Dermis blood vessel endothelial cell (primary cell): ENCODE measurements at regions not wholly inside any gene's neighbourhood (a gene's known extent, or its start where the extent isn't known, plus 50 kb on each side); places are given as distances from the start of the nearest gene placed in this dataset.
"Not testable (repeated sequence)": the region's sequence is repeated elsewhere in the genome, so short reads cannot be mapped to it uniquely, and the experiment has no call there.

Experiments
- DNase-seq: peaks from one replicate; pipeline ENCODE4 v3.0.0; 2010

DNA sequence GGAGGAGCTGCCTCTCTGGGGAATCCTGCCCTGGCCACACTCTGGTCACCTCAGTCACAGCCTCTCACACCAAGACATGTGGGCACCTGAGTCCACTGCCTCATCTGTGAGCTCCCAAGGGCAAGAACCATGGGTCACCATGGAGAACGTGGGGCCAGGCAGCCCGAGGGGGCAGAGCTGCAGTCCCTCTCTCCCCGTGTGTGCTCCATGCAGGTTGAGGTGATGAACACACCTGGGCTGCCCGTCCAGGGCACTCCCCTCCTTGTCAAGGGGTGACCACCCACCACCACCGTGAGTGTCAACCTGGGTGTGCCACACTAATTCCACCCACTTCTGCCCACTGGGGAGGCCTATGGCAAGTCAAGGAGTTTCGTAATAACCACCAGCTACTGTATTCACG lies 159.6 kb upstream of the RAB6C start:
- no peak for DNase-seq

DNA sequence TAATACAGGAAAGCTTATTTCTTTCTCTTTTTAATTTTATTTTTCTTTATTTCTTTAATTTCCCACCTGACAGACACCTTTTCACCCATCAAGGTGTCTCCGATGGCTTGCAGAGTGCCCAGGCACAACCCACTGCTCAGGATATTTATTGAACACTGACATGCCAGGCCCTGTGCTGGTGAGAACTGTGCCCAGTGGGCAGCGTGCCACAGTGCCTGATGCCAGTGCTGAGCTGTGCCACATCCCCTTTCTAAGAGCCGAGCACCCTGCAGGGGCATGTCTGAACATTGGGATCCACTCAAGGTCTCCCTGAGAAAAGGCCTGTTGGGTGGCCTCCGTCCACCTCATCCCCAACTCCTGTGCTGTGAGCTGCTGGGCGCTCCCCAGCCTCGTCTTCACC lies 158.6 kb upstream of the RAB6C start:
- DNase-seq = no peak

DNA sequence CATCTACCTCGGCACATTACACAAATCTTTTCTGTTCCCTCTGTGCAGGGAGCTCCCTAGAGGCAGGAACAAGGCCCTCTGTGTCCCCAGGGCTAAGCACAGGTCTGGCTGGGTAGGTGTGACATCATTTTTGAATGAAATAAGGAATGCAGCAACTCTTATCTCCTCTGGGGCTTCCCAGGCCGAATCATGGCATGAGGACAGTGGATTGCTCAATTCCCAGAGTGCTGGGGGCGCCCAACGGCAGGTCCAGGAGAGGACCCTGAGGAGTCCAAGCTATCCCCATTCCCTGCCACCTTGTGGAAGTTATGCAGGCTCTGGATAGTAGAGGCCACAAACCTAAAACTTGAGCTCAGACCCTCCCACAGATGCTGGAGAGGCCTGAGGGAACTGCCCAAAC lies 158.0 kb upstream of the RAB6C start:
- DNase-seq = no peak

DNA sequence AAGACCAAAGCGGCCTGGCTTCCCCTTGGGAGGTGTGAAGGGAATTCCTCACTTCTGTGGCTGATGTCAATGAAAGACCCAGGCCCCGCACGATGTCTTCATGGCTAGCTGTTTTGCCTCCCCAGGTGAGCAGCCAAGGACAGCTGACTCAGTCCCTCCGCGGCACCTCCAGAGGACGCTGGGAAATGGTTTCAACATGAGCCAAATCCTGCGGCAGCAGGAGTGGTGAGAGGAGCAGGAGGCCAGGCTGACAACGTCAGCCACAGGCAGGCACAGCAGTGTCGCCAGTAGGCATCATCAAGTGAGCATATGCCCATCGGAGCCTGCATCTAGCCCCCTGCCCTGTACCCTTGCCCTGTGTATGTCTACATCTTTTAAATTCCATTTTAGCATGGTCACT lies 156.4 kb upstream of the RAB6C start:
- no peak for DNase-seq

DNA sequence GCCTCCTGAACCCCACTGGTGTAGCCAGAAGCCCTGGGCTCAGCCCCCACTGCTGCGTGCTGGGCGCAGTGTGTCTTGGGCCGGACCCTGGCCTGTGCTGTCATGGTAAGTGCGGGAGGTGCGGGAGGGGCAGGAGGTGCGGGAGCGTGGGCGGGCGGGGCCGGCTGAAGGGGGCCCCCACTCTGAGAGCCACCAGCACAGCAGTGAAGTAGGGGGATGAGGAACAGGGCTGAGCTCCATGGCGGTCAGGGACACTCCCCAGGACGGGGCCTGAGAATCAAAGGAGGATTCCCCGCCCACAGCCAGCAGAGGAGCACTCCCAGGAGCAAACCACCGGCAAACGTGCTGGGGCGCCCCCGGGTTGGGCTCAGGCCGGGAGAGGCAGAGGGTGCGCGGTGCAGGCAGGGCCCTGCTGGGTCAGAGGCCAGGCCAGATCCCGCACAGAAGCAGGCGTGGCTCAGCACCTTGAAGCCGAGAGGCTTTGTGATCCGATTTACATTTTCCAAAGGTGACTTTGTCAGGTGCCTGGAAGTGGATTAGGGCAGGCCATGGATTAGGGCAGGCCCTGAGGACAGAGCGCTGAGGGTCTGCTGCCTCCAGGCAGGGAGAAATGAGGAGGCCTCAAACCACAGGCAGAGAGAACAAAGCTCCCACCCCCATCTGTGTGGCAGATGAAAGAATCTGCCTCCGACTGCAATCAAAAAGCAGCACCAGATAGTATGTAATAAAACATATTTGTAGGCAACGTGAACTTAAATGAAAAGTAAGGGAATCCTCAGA lies 152.0 kb upstream of the RAB6C start:
- no peak for DNase-seq

DNA sequence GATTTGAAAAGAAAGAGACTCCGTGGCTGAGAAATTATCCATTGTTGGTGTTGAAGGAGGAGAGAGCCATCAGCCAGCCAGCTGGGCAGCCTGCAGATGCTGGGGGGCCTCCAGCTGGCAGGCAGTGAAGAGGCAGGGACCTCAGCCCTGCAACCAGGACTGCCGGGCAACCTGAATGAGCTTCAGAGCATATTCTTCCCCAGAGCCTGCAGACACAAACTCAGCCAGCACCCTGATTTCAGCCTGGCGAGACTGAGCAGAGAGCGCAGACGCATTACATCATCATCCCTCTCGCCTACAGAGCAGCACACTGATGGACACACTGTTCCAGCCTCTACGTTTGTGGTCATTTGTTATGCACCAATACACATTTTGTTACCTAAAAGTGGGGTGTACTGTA lies 150.7 kb upstream of the RAB6C start:
- no peak for DNase-seq

DNA sequence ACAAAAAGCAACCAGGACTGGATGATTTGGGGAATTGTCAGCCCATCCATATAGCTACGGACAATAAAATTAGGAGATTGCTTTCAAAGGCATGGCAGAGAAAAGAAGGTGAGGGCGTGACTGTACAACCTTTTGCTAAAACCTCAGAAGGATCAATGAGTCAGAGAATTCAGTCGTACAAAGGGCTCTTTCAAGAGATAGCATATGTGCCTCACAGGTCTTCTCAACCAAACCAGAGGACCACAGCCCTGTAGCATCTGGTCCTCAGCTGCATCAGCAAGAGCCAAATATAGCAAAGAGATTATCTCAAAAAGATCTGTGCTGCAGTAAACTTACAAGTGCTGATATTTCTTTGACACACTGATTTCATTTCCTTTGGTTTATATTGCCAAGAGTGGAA lies 149.9 kb upstream of the RAB6C start:
- DNase-seq = no peak

DNA sequence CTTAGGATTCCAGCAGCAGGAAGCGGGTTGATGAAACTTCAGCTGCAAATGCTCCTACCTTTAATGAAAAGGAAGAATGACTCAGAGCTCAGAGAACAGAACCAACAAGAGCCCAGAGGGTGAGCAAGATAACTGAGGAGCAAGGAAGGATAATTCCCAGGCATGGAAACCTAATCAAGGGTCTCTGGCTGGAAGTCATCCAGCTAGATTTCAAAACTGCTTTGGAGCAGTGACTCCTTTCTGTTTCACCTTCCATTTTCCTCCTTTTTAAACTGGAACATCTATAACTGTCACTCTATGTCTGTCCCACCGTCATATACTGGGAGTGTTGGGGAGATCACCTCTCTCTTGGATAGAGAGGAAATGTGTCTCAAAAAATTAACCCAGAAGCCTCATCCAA lies 148.4 kb upstream of the RAB6C start:
- no peak for DNase-seq

DNA sequence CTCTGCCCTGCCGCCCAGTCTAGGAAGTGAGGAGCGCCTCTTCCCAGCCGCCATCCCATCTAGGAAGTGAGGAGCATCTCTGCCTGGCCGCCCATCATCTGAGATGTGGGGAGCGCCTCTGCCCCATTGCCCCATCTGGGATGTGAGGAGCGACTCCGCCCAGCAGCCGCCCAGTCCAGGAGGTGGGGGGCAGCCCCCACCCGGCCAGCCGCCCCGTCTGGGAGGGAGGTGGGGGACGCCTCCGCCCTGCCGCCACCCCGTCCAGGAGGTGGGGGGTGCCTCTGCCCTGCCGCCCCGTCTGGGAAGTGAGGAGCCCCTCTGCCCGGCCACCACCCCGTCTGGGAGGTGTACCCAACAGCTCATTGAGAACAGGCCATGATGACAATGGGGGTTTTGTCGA lies 146.0 kb upstream of the RAB6C start:
- DNase-seq = not testable (repeated sequence)

DNA sequence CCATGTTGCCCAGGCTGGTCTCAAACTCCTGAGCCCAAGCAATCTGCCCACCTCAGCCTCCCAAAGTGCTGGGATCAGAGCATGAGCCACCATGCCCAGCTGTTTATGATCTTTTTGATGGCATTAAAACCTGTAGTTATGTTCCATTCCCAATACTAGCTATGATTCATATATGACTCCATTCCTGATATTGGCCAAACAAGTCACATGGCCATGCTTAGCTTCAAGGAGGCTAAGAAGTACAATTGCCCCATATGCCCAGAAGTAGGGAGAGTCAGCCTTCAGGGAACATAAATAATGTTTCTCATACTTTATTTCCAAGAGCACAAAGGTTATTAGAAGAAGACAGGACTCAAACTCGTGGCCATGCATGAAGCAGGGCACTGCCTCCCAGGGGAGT lies 132.4 kb upstream of the RAB6C start:
- DNase-seq = no peak

DNA sequence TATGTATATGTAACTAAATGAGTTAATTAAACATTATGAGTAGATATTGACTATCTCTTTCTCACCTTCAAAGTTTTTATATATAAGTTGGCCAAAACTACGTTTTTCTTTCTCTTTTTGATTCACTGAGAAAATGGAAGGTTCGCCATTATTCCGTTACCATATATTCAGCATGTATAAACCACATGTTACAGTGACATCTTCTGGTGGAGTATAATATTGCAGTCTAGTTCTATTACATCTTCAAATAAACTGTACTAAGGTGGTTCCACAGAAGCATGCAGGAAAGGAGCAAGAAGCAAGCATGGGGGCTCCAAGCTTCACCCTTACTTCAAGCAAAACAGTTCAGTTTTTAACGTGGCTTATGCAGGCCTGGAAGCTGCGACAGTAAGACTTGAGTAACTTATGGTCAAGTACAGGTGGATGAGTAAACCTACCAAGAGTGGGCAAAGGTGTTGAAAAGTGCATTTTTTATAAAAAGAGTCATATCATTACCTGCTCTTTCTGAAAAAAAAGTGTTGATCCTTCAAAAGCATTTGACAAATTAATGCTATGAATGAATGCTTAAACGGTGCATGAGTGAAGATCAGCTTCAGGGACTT lies 129.8 kb upstream of the RAB6C start:
- DNase-seq = peak; percentile 89

DNA sequence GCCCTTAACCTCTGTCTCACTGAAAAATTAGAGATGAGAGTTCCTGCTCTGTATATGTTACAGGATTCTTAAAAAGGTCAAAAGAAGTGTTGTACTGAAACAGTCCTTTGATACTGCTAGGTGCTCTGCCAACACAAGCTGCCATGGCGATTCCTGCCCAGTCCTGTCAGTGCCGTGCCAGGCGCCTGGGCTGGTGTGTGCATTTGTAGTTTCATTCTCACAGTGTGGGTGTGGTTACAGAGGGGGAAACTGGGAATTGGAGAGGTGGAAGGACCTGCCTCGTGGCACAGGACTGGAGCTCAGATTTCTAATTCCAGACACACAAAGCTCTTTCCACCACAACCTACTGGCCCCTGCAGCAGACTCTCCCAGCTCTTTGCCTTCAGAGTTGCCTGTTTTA lies 122.3 kb upstream of the RAB6C start:
- no peak for DNase-seq

DNA sequence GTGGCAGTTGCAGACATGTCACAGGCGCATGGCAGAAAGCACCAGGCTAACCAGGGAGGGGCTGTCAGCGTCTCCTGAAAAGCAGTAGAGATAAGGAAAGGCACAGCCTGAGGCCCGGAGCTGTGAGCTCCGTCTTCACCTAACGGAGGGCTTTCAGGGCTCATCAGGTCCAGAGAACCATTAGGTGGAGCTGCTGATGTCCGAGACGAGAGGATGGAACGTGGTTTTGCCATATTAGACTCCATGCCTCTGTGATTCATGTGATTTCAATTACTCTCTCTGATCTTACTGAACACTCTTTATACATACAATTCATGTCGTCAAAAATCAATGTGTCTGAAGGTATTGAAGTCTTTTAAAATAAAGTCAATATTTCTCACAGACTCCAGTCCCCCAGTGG lies 120.3 kb upstream of the RAB6C start:
- DNase-seq = no peak

DNA sequence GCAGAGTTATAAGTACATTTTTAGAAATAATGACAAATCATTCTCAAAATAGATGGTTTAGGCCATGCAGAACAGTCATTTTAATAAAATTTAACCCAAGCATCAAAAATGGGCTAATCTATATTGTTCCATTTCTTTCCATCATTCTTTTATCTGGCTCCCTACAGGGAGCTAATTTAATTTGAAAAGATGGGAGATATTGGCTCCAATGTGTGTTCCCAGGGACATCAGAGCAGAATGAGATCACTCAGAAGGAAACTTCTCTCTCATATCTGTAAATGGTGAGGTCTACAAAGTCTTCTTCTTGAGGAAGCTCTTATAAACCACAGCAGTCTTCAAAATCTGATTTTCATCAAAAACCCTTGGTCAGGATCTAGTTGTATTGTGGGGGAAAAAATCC lies 119.4 kb upstream of the RAB6C start:
- DNase-seq = no peak

DNA sequence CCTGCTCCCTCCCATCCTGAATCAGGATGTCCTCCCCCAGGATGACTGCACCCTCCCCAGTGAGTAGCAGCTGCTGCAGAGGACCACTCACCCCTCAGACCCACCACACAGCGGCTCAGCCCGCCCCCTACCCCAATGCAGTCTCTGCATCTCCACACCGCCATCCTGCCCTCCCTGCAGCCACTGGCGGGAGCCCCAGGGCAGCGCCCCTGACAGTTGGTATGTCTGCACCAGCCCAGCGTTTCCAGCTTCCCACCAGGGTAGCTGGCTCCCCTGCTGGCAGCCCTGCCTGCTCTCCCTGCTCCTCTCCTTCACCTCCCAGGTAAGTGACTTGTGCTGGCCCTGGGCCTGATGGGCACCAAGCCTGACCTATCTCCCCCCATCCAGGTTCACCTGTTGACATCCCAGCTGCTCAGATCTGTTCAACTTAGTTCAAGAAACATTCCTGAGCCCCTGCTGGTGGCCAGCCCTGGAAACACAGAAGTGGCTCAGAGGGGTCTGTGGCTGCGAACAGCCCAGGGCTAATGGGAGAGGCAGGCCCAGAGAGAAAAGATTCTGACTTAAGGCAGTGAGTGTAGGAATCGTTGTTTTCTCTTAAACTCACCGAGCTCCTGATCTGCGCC lies 117.7 kb upstream of the RAB6C start:
- DNase-seq = no peak

DNA sequence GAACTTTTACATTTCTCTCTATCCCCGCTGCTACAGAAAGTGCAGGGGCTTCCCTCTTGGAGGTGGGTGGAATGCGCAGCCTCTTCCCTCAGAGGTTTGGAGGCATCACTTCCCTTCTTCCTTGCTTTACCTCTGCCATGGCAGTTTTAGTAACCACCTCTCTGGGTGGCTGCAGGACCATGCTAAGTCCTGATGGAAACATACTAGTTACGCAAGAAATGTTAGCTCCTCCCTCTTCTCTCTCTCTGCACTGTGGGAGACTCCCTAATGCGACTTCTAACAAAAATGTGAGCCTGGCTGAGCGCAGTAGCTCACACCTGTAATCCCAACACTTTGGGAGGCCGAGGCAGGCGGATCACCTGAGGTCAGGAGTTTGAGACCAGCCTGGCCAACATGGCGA lies 116.8 kb upstream of the RAB6C start:
- no peak for DNase-seq

DNA sequence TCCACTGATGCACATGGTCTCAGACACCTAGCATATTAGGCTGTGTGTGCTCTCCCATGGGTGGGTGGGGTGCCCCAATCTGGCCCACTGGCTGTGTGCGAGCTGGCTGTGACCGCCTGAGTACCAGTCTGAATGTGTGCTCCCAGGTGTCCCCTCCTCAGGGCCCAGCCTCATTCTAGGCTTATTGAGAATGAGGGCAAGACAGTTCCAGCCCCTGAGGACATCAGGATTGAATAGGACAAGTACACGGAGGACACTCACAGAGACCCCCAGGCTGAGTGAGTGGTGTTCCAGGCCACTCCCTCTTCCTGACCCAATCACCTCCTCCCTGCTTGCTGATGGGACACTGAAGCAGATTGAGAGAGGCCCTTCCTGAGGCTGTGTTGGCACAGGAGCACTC lies 116.1 kb upstream of the RAB6C start:
- DNase-seq = no peak

DNA sequence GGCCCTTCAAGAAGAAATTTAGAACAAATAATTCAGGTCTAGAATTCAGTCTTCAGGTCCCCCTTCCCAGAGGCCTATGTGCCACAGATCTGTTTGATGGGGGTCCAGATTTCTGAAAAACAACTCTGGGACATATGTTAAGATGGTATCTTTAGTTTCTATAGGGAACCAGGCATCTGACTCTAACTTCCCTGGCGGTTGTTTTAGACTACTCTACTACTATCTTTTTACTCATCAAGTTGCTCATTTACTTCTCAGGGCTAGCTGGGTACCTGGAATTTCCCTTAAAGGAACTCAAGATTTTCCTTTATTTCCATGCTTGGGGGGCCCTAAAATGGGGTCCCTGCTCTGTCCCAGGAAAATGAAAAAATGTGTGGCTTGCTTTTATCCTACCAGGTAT lies 114.7 kb upstream of the RAB6C start:
- DNase-seq = no peak

DNA sequence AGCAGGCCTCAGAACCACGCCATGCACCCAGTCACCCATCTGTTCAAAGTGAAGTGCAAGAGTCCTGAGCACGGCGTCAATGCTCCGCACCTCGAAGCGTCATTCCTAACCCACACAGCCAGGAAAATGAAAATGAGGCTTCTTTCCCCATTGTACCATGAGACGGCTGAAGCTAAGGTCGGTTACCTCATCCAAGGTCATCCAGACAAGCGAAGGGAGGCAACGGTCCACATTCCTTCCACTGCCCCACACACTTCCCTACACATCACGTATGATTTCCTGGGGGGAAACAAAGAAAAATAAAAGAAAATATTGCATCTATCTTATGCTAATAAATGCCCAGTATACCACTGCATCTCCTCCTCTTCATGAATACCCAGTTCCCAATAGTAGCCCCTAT lies 113.5 kb upstream of the RAB6C start:
- no peak for DNase-seq

DNA sequence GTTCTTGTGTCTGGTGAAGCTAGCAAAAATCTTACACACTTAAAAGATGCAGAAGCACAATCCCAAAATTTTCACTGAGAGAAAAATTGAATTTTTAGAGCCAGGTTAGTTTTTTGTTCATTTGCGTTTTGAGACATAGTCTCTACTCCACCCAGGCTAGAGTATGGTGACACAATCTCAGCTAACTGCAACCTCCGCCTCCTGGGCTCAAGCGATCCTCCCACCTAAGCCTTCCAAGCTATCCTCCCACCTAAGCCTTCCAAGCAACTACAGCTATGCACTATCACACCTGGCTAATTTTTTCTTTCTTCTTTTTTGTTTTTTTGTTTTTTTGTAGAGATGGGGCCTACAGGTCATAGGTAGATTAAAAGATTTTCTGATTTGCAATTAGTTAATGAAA lies 113.1 kb upstream of the RAB6C start:
- no peak for DNase-seq

DNA sequence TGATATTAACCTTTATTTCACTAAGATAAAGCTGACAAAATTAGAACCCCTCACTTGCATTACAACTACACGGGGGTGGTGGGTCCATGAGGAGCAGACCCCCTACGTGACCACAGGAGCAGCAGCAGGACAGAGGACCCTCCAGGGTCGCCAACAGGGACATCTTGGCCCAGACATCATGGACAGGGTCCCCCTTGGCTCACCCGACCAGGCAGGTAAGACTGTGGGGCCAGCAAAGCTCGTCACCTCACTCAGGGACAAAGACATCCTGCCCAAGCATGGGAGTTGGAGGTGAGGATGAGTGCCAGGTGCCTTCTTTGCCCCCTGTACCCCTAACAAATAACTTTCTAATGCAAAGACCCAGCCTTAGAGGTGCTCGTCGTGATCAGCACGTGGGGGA lies 111.3 kb upstream of the RAB6C start:
- no peak for DNase-seq

DNA sequence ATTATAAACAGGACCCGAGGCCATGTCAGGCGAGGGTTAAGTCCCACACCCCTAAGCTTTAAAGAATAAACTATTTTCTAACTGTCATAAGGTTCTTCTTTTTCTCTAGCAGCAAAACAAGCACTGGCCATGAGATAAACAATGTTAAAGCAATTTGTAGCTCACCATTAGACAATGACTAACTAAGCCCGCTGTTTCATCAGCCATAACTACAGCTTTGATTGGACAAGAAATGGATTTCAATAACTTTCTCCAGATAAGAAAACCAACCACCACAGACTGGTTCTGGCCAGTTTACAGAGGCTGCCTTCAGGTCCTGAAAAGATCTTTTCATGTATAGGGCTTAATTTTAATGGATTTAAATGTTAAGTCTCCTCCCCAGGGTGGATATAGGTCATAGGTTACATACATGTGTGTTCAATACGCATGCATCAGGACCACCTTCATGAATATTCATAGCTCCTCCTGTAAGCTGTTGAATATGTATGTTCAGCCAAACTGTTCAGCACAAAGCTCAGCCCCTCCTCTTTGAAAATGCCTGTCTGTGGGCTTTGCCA lies 108.7 kb upstream of the RAB6C start:
- DNase-seq = no peak

DNA sequence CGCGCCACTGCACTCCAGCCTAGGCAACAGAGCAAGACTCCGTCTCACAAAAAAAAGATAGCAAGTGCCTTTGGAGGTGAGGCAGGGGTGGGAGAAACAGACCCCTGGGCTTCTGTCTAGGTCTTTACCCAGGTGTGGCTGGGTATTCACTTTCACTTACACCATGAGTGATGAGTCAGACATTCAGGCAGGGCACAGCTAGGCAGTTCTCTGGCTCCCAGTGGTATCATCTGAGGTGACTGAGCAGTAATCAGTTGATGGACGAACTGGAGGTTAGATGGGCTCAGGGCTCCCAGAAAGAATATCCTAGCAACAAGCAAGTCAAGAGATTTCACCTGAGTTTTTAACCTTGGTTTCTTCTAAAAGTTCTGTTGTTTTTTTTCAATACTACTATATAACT lies 107.0 kb upstream of the RAB6C start:
- no peak for DNase-seq

DNA sequence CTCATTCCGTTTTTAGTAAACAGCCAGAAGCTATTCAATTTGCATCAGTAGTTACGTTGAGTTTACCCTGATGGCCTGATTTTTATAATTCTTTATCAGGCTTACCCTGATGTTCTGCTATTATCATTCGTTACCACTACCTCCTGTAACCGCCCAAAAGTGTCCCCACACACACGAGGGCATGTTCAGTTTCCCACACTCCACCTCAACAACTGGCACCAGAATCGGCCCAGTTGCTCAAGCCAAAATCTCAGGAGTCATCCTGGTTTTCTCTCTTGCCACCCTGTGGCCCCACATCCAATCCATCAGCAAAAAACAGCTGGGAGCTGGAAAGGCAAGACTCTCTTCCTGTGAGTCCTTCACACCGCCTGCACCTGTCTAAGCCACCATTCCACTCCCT lies 102.9 kb upstream of the RAB6C start:
- DNase-seq = no peak
